Fibroblast of mammary gland (primary cell): ENCODE measurements at regions not wholly inside any gene's neighbourhood (a gene's known extent, or its start where the extent isn't known, plus 50 kb on each side); places are given as distances from the start of the nearest gene placed in this dataset.

Source experiments
- DNase-seq: peaks from one replicate; pipeline ENCODE4 v3.0.0-alpha.2; 2010; ENCODE audit warnings: low read depth
- H3K4me3 ChIP-seq: 2 replicates; pipeline ENCODE4 v1.5.1; 2011; ENCODE audit warnings: low read depth, mild to moderate bottlenecking, low read length, moderate library complexity; ENCODE audit not compliant: control insufficient read depth
- CTCF ChIP-seq: conservative IDR thresholded peaks from 2 replicates; pipeline ENCODE4 v1.5.1; 2011; ENCODE audit warnings: low read depth, low read length, inconsistent platforms; ENCODE audit not compliant: control insufficient read depth, insufficient read depth

DNA sequence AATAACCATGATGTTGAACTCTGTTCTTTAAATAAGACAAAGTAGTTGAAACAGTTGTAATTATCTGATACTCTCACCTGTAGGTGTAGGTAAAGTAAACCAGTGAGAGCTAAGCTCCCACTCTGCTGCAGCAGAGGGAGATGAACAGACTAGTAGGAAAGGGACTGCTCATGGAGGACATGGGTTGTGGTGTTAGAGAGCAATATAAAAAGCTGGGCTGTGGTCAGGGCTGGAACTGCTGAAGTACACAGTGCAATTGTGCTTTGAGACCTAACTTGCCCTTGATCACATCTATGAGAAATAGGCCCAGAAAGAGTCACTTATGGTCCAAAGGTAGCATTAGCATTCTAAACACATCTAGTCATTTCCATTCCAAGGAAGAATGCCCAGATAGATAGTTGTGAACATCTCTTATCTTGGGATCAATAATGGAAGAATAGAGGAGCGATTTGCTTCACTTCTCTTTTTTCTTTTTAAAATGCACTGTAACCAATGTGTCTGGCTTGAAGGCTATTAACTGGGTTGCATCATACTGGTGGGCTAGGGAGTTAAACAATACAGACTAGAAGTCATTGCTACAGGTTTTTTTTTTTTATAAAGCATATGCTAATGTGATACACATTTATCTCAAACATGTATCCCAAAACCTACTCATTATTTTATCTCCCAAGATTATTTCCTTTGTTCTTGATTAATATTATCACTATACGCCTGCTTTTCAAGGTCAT is 251.3 kb upstream of the CENPE start:
- TF ChIP-seq CTCF: no peak
- no peak overlapping the region for H3K4me3 ChIP-seq
- DNase-seq: no peak

DNA sequence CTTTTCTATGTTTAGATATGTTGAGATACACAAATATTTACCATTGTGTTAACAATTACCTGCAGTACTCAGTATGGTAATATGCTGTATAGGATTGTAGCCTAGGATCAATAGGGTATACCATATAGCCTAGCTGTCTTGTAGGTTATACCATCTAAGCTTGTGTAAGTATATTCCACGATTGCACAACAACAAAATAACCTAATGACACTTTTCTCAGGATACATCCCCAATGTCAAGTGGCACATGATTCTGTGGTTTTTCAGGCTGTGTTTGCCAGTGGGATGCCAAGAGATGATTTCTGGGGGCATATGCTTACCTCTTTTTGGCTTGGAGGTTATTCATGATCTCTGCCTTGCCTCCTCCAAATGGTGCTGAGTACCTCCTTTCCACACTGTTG is 247.2 kb upstream of the CENPE start:
- no peak for DNase-seq
- H3K4me3 ChIP-seq: no peak overlapping the region
- no peak for TF ChIP-seq CTCF

- no peak for TF ChIP-seq CTCF
- DNase-seq: peak; percentile 43
- no peak overlapping the region for H3K4me3 ChIP-seq
These were observed 245.2 kb upstream of the CENPE start for GRCh38 chr4:103443324-103443723.

- peak; percentile 12 for TF ChIP-seq CTCF
- H3K4me3 ChIP-seq: no peak overlapping the region
- no peak for DNase-seq
These were observed 231.1 kb upstream of the CENPE start for GRCh38 chr4:103429283-103429682.

GRCh38 chr4:103425406-103425805 is 227.3 kb upstream of the CENPE start:
- TF ChIP-seq CTCF: no peak
- no peak for DNase-seq

GRCh38 chr4:103424853-103425252 is 226.7 kb upstream of the CENPE start:
- peak; percentile 19 for DNase-seq
- TF ChIP-seq CTCF: no peak
- no peak overlapping the region for H3K4me3 ChIP-seq

More at GRCh38 chr4:103425406-103425805, 227.3 kb upstream of the CENPE start:
- no peak overlapping the region for H3K4me3 ChIP-seq
